HG02642 (cell line): ENCODE measurements at regions not wholly inside any gene's neighbourhood (a gene's known extent, or its start where the extent isn't known, plus 50 kb on each side); places are given as distances from the start of the nearest gene placed in this dataset.
"Not testable (repeated sequence)": the region's sequence is repeated elsewhere in the genome, so short reads cannot be mapped to it uniquely, and the experiment has no call there.

Experiments
- ATAC-seq: cut with Tn5 transposase; IDR thresholded peaks from one replicate; pipeline ENCODE4 v1.9.1; 2021; ENCODE audit warnings: mild to moderate bottlenecking; ENCODE audit not compliant: unreplicated experiment, poor library complexity

- ATAC-seq = no peak
These were observed 125.1 kb upstream of the CLINT1 start for GRCh38 chr5:157983906-157984551.

- no peak for ATAC-seq
These were observed 119.1 kb upstream of the CLINT1 start for GRCh38 chr5:157978061-157978460.

- ATAC-seq = no peak
These were observed 117.5 kb upstream of the CLINT1 start for GRCh38 chr5:157976429-157976828.

- no peak for ATAC-seq
These were observed 113.6 kb upstream of the CLINT1 start for GRCh38 chr5:157972579-157972978.

- ATAC-seq = no peak
These were observed 112.7 kb upstream of the CLINT1 start for GRCh38 chr5:157971571-157972216.

GRCh38 chr5:157968570-157968969 is 109.6 kb upstream of the CLINT1 start:
- ATAC-seq = not testable (repeated sequence)

- no peak for ATAC-seq
These were observed 107.0 kb upstream of the CLINT1 start for GRCh38 chr5:157965989-157966388.

GRCh38 chr5:157965040-157965678 is 106.2 kb upstream of the CLINT1 start:
- ATAC-seq = no peak

GRCh38 chr5:157963761-157964160 is 104.8 kb upstream of the CLINT1 start:
- ATAC-seq = no peak

- ATAC-seq = no peak
These were observed 104.3 kb upstream of the CLINT1 start for GRCh38 chr5:157963244-157963643.

- not testable (repeated sequence) for ATAC-seq
These were observed 103.7 kb upstream of the CLINT1 start for GRCh38 chr5:157962686-157963085.

- ATAC-seq = no peak
These were observed 103.1 kb upstream of the CLINT1 start for GRCh38 chr5:157961896-157962590.

GRCh38 chr5:157961176-157961575 is 102.2 kb upstream of the CLINT1 start:
- no peak for ATAC-seq

- ATAC-seq = no peak
These were observed 100.4 kb upstream of the CLINT1 start for GRCh38 chr5:157959370-157959769.

GRCh38 chr5:157956271-157956885 is 97.4 kb upstream of the CLINT1 start:
- ATAC-seq = no peak

GRCh38 chr5:157955541-157956172 is 96.7 kb upstream of the CLINT1 start:
- no peak for ATAC-seq

GRCh38 chr5:157952374-157952685 is 93.4 kb upstream of the CLINT1 start:
- ATAC-seq = no peak

- no peak for ATAC-seq
These were observed 92.9 kb upstream of the CLINT1 start for GRCh38 chr5:157951673-157952373.

GRCh38 chr5:157949520-157949919 is 90.6 kb upstream of the CLINT1 start:
- ATAC-seq = no peak
